HEK293T (cell line): ENCODE measurements at regions not wholly inside any gene's neighbourhood (a gene's known extent, or its start where the extent isn't known, plus 50 kb on each side); places are given as distances from the start of the nearest gene placed in this dataset.

Experiments used
- CTCF ChIA-PET: fragments of 350-600 bp; formaldehyde crosslinking; extraction: SDS; loops from one replicate; lab custom pipeline; 2021; ENCODE audit warnings: antibody characterized with exemption, inconsistent platforms; lab: Yijun Ruan, JAX
- POLR2A ChIA-PET: fragments of 350-600 bp; formaldehyde crosslinking; extraction: SDS; loops from one replicate; lab custom pipeline; 2020; ENCODE audit warnings: antibody characterized with exemption, inconsistent platforms; lab: Yijun Ruan, JAX
- DNase-seq: peaks from one replicate; pipeline ENCODE4 v3.0.0; 2012; ENCODE audit warnings: mixed read lengths; ENCODE audit errors: extremely low spot score
- ARNT ChIP-seq: fragments of 450-650 bp; IDR thresholded peaks from 2 replicates; pipeline ENCODE4 v1.6.1; 2017; ENCODE audit warnings: mild to moderate bottlenecking
- BHLHE40 ChIP-seq: fragments of 450-650 bp; IDR thresholded peaks from 2 replicates; pipeline ENCODE4 v1.6.1; 2016; ENCODE audit warnings: mild to moderate bottlenecking, moderate library complexity, borderline replicate concordance
- CTBP1 ChIP-seq: fragments of 450-650 bp; IDR thresholded peaks from 2 replicates; pipeline ENCODE4 v1.6.1; 2016; ENCODE audit warnings: borderline replicate concordance
- ELF4 ChIP-seq: fragments of 450-650 bp; IDR thresholded peaks from 2 replicates; pipeline ENCODE4 v1.6.1; 2017; ENCODE audit warnings: antibody characterized with exemption
- FOXA1 ChIP-seq: fragments of 450-650 bp; IDR thresholded peaks from 2 replicates; pipeline ENCODE4 v1.6.1; 2016; ENCODE audit warnings: mild to moderate bottlenecking
- FOXK2 ChIP-seq: fragments of 450-650 bp; IDR thresholded peaks from 2 replicates; pipeline ENCODE4 v1.6.1; 2016; ENCODE audit warnings: mild to moderate bottlenecking
- FOXM1 ChIP-seq: fragments of 450-650 bp; IDR thresholded peaks from 2 replicates; pipeline ENCODE4 v1.6.1; 2017; ENCODE audit warnings: mild to moderate bottlenecking, borderline replicate concordance
- HDGF ChIP-seq: fragments of 450-650 bp; IDR thresholded peaks from 2 replicates; pipeline ENCODE4 v1.6.1; 2017; ENCODE audit warnings: antibody characterized with exemption, borderline replicate concordance
- L3MBTL2 ChIP-seq: fragments of 450-650 bp; conservative IDR thresholded peaks from 2 replicates; pipeline ENCODE4 v1.6.1; 2016; ENCODE audit warnings: mild to moderate bottlenecking
- LEF1 ChIP-seq: fragments of 450-650 bp; IDR thresholded peaks from 2 replicates; pipeline ENCODE4 v1.6.1; 2017; ENCODE audit warnings: mild to moderate bottlenecking, borderline replicate concordance
- NFRKB ChIP-seq: fragments of 450-650 bp; IDR thresholded peaks from 2 replicates; pipeline ENCODE4 v1.6.1; 2016; ENCODE audit warnings: mild to moderate bottlenecking, moderate library complexity
- SP1 ChIP-seq: fragments of 450-650 bp; IDR thresholded peaks from 2 replicates; pipeline ENCODE4 v1.6.1; 2017
- SUZ12 ChIP-seq: fragments of 450-650 bp; IDR thresholded peaks from 2 replicates; pipeline ENCODE4 v1.6.1; 2016; ENCODE audit warnings: mild to moderate bottlenecking
- TARDBP ChIP-seq: fragments of 450-650 bp; IDR thresholded peaks from 2 replicates; pipeline ENCODE4 v1.6.1; 2016
- ZNF384 ChIP-seq: fragments of 450-650 bp; IDR thresholded peaks from 2 replicates; pipeline ENCODE4 v1.6.1; 2016
- TF ChIP-seq, protein P1 (sequence below): fragments of 450-650 bp; IDR thresholded peaks from 2 replicates; pipeline ENCODE4 v1.6.1; 2016

DNA sequence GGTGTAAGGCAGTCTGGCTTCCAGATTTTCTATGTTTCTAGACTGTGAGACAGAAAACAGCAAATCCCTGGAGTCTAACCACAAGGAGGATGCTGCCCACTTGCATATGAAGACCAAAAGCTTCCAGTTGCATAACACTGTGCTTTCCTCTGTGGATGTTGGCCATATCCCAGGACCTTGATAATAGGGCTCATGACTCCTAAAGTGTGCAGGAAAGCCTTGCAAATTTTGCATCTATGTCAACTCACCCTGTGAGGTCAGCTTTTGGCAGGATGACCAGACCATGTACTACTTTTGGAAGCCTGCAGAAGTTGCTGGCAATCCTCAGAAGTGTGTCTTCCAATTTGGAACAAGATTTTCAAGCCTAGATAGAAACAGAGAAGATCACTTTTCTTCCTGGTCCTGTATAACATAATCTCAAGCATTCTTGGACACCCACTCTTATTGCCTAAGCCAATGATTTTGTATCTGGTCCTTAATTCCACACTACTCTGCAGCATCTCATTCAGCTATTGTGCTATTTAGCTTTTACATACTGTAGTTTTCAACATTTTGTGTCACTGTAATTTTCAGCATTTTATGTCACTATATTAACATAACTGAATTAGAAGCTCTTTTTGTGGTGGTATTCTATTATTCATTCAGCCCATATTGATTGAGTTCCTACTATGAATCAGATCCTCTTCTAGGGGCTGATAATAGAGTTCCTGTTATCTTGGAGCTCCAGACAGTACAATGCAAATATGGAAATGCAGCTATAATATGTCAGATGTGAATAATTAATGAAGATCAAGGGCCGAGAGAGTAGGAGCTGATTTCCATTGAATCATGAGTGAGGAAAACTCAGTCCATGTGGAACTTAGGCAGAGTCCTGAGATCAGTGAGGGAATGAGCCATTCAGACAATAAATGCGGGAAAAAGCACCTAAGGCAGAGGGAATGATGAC lies 85.3 kb upstream of the RAB27B start:
- CTCF ChIA-PET: no interaction called here
- POLR2A ChIA-PET: no interaction called here
- DNase-seq: no peak
- TF ChIP-seq BHLHE40: no peak
- TF ChIP-seq FOXM1: no peak

DNA sequence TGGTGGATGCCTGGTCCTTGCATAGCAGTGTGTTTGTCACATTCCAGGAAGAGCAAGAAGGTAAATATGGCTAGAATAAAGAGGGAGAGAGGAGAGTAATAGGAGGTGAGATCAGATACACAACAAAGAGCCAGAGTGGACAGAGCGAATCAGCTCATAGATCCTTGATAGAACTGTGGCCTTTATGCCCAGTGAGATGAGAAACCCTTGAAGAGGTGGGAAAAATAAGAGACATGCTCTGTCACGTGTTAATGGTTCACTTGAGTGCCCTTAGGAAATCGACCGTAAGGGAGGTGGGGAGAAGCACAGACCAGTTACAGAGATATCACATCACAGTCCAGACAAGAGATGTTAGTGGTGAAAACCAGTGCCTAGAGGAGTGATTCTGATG lies 84.7 kb upstream of the RAB27B start:
- CTCF ChIA-PET: no interaction called here
- TF ChIP-seq ELF4: no peak
- TF ChIP-seq NFRKB: no peak
- no peak for TF ChIP-seq FOXK2
- no peak for TF ChIP-seq CTBP1
- no peak for TF ChIP-seq SP1
- TF ChIP-seq SUZ12: no peak
- TF ChIP-seq TARDBP: no peak
- no peak for TF ChIP-seq HDGF
- TF ChIP-seq, protein P1, sequence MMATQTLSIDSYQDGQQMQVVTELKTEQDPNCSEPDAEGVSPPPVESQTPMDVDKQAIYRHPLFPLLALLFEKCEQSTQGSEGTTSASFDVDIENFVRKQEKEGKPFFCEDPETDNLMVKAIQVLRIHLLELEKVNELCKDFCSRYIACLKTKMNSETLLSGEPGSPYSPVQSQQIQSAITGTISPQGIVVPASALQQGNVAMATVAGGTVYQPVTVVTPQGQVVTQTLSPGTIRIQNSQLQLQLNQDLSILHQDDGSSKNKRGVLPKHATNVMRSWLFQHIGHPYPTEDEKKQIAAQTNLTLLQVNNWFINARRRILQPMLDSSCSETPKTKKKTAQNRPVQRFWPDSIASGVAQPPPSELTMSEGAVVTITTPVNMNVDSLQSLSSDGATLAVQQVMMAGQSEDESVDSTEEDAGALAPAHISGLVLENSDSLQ: no peak
- TF ChIP-seq BHLHE40: no peak
- TF ChIP-seq ZNF384: no peak
- no peak for TF ChIP-seq LEF1
- no peak for TF ChIP-seq FOXA1
- TF ChIP-seq FOXM1: no peak
- TF ChIP-seq L3MBTL2: no peak
- no peak for TF ChIP-seq ARNT
- DNase-seq: no peak
- POLR2A ChIA-PET: no interaction called here

DNA sequence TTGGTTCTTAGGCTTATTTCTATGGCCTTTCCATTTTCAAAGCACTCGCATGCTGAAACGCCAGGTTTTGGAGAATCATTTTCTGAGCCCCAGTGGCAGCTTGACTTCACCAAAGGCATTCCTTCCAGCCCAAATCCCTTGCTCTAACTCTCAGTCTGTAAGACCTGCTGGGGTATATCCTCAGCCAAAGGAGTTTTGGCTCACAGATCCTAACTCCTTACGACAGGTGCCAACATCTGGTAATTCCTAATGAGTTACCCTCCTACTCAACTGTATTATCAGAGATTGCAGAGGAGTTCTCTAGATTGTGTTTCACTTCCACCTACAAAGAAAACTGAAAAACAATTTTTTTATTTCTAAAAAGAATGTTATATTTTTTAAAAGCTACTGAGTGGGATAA lies 79.0 kb upstream of the RAB27B start:
- ChIA-PET CTCF (no interaction called here), POLR2A (no interaction called here)
- TF ChIP-seq SUZ12: no peak
- no peak for TF ChIP-seq L3MBTL2
- no peak for TF ChIP-seq NFRKB
- TF ChIP-seq ZNF384: no peak
- TF ChIP-seq FOXA1: no peak
- DNase-seq: no peak

DNA sequence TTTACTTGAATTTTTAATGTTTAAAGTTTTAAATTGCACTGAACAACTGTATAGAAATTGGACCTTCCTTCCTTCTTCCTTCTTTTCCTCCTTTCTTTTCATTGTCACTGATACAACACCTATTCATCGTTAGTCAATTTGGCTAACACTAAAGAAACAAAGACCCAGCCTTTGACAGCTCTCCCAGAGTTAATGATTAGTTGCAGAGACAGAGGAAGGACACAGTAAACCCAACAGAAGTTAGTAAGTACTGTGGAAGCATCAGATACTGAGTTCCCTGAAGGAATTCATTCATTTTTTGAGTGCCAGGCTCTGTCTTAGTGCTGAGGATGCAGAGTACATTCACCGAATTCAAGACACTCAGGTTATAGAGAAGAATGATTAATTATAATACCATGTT lies 77.9 kb upstream of the RAB27B start:
- ChIA-PET POLR2A (no interaction called here), CTCF (no interaction called here)
- no peak for TF ChIP-seq TARDBP
- TF ChIP-seq FOXM1: no peak
- TF ChIP-seq FOXK2: no peak
- TF ChIP-seq, protein P1: no peak
- no peak for TF ChIP-seq HDGF
- TF ChIP-seq ZNF384: no peak
- TF ChIP-seq LEF1: no peak
- DNase-seq: no peak

DNA sequence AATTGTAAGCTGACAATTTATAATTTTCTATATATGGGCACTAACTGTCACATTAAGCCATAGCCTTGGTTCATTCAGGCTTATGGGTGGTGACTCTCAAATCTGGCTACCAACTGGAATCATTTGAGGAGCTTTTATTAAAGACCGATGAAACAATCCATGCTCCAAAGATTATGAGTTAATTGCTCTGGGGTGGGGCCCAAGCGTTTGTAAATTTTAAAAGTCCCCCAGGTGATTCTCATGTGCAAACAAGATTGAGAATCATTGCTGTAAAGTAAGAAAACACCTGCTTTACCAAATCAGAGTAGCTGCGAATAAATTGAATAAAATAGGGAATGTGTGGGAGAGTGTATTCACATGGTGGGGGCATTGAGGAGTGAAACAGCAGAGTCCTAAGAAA lies 76.1 kb upstream of the RAB27B start:
- POLR2A ChIA-PET: no interaction called here
- CTCF ChIA-PET: no interaction called here
- no peak for DNase-seq
- TF ChIP-seq SP1 (no peak), ARNT (no peak), ZNF384 (no peak), ELF4 (no peak)

DNA sequence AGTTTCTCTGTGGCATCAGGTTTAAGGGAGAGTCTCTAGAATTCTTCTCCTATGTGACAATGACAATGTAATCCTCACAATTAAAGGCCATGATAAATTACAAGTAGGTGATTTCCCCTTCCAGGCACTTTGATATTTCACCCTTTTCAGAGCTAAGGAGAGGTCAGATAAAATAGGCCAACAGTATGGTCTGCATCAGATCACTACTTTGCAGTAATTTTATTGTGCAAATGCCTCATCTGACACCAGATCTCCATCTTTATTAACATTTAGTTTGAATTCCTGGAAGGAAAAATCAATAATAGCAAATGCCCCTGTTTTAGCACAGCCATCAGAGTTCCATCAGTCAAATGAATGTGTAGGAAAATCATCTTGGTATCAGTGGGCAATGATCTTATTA lies 72.8 kb upstream of the RAB27B start:
- no peak for DNase-seq
- no peak for TF ChIP-seq ARNT
- TF ChIP-seq FOXM1: no peak
- ChIA-PET CTCF (no interaction called here), POLR2A (no interaction called here)

DNA sequence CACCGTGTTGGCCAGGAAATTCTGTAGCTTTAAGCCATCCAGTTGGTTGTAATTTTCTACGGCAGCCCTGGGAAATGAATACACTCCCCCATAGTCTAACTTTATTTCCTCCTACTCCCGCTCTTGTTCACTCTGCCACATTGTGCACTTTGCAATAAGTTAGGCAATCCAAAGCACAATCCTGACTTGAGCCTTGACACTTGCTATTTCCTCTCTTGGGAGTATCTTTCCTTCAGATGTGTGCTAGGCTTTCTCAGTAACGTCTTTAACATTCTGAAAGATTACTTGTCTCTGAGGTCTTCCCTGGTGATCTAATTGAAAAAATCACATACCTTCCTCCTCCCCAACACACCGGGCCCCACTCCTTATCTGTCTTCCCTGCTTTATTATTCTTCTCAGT lies 65.9 kb upstream of the RAB27B start:
- TF ChIP-seq ELF4: no peak
- TF ChIP-seq BHLHE40: no peak
- ChIA-PET POLR2A (no interaction called here), CTCF (no interaction called here)
- DNase-seq: no peak

DNA sequence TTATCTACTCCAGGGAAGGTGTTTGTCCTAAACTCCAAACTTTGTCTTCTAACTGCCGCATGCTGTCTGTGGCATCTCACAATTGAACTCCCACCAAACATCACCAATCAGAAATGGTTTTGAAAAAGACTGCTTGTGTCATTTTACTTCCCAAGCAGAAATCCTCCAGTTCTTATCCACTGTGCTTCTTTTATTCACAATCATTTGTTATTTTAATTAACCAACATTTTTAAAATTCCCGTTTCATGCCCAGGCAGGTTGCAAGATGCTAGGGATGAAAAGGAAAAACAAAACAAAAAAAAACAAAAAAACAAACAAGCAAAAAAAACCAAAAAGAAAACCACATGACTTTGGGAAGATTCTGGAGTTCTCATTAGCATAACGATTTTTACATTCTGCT lies 63.5 kb upstream of the RAB27B start:
- DNase-seq: no peak
- POLR2A ChIA-PET: no interaction called here
- TF ChIP-seq NFRKB: no peak
- no peak for TF ChIP-seq HDGF
- TF ChIP-seq FOXK2: no peak
- no peak for TF ChIP-seq ZNF384
- no peak for TF ChIP-seq FOXA1
- no peak for TF ChIP-seq TARDBP
- TF ChIP-seq SP1: no peak
- TF ChIP-seq ARNT: no peak
- CTCF ChIA-PET: no interaction called here
